Tibial nerve (tissue), 4 donors: ENCODE measurements at regions not wholly inside any gene's neighbourhood (a gene's known extent, or its start where the extent isn't known, plus 50 kb on each side); places are given as distances from the start of the nearest gene placed in this dataset.

ENCODE experiments used
- EP300 ChIP-seq, 2 donors: sonication (generic); formaldehyde crosslinking; IDR thresholded peaks; one replicate each; pipeline ENCODE4 v1.6.1; 2017; ENCODE audit warnings: antibody characterized with exemption in 2 of 2, mild to moderate bottlenecking in 1 of 2
- POLR2A ChIP-seq, 2 donors: fragments of 450-650 bp; IDR thresholded peaks; one replicate each; pipeline ENCODE4 v1.6.1; 2017; ENCODE audit warnings: antibody characterized with exemption in 2 of 2, mild to moderate bottlenecking in 2 of 2, moderate library complexity in 2 of 2
- TF ChIP-seq, protein P1 (sequence below), 5 experiments: fragments of 200-600 bp in 3 of 5; fragments of 450-650 bp in 2 of 5; sonication (generic) in 3 of 5; IDR thresholded peaks; one replicate each; pipeline ENCODE4 v1.5.1; 2016 to 2019; ENCODE audit warnings: antibody characterized with exemption in 5 of 5, mild to moderate bottlenecking in 3 of 5, moderate library complexity in 2 of 5

DNA sequence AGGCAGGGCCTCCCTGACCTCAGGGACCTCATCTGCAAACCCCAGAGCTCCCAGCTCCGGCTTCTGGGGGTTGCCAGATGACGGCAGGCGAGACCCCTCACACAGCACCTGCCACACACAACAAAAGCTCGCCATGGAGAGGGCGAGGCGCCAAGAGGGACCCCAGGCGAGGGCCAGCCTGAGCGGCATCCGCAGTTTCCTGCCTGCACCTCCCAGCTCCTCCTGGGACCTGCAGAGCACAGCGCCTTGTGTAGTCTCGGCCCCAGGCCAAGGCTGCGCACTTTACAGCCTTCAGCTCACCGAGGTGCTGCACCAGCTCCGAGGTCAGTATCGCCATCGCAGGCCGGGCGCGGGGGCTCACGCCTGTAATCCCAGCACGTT lies 82.4 kb upstream of the ADAMTS2 start:
- TF ChIP-seq, protein P1, sequence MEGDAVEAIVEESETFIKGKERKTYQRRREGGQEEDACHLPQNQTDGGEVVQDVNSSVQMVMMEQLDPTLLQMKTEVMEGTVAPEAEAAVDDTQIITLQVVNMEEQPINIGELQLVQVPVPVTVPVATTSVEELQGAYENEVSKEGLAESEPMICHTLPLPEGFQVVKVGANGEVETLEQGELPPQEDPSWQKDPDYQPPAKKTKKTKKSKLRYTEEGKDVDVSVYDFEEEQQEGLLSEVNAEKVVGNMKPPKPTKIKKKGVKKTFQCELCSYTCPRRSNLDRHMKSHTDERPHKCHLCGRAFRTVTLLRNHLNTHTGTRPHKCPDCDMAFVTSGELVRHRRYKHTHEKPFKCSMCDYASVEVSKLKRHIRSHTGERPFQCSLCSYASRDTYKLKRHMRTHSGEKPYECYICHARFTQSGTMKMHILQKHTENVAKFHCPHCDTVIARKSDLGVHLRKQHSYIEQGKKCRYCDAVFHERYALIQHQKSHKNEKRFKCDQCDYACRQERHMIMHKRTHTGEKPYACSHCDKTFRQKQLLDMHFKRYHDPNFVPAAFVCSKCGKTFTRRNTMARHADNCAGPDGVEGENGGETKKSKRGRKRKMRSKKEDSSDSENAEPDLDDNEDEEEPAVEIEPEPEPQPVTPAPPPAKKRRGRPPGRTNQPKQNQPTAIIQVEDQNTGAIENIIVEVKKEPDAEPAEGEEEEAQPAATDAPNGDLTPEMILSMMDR (IDR thresholded peaks at IDR 0.05) = no peak
- no peak for TF ChIP-seq POLR2A (IDR thresholded peaks at IDR 0.05)
- no peak for TF ChIP-seq EP300 (IDR thresholded peaks at IDR 0.05)
